Vagina (tissue), 2 donors: ENCODE measurements at regions not wholly inside any gene's neighbourhood (a gene's known extent, or its start where the extent isn't known, plus 50 kb on each side); places are given as distances from the start of the nearest gene placed in this dataset.
"Not testable (repeated sequence)": the region's sequence is repeated elsewhere in the genome, so short reads cannot be mapped to it uniquely, and the experiment has no call there.

Experiments used
- DNase-seq, 2 donors: peaks; one replicate each; pipeline ENCODE4 v3.0.0-alpha.2; 2017; ENCODE audit errors: extremely low spot score in 2 of 2
- H3K27ac ChIP-seq: fragments of 200-600 bp; sonication (generic); one replicate; pipeline ENCODE4 v1.5.1; 2019
- H3K27me3 ChIP-seq: fragments of 200-600 bp; sonication (generic); one replicate; pipeline ENCODE4 v1.5.1; 2019
- H3K36me3 ChIP-seq, 2 donors: fragments of 200-600 bp; sonication (generic); one replicate each; pipeline ENCODE4 v1.5.1; 2017 to 2019
- H3K4me1 ChIP-seq: fragments of 200-600 bp; sonication (generic); one replicate; pipeline ENCODE4 v1.5.1; 2019
- H3K4me3 ChIP-seq, 2 donors: fragments of 200-600 bp; sonication (generic); 1 replicate in 1 of 2; 2 replicates in 1 of 2; pipeline ENCODE4 v1.5.1; 2016 to 2019
- H3K9me3 ChIP-seq: fragments of 200-600 bp; sonication (generic); one replicate; pipeline ENCODE4 v1.5.1; 2019
- CTCF ChIP-seq, 3 experiments: fragments of 450-650 bp in 2 of 3; fragments of 200-600 bp in 1 of 3; sonication (generic) in 1 of 3; IDR thresholded peaks; one replicate each; pipeline ENCODE4 v1.5.1; 2017 to 2019; ENCODE audit warnings: antibody characterized with exemption in 3 of 3, mild to moderate bottlenecking in 2 of 3, moderate library complexity in 2 of 3
- POLR2A ChIP-seq, 2 donors: fragments of 450-650 bp; IDR thresholded peaks; one replicate each; pipeline ENCODE4 v1.6.1; 2017; ENCODE audit warnings: antibody characterized with exemption in 2 of 2, mild to moderate bottlenecking in 2 of 2, moderate library complexity in 2 of 2
- POLR2AphosphoS5 ChIP-seq, 2 donors: sonication (generic); formaldehyde crosslinking; IDR thresholded peaks; one replicate each; pipeline ENCODE4 v1.9.0; 2017; ENCODE audit warnings: antibody characterized with exemption in 2 of 2, mild to moderate bottlenecking in 2 of 2, low read depth in 1 of 2; ENCODE audit not compliant: insufficient read depth in 1 of 2
- intact Hi-C: fragments of 100-400 bp; cut with DNase I; formaldehyde crosslinking; loops from one replicate; pipeline ENCODE4 v1.15.1; 2023

GRCh38 chr1:185549906-185550305 is 184.3 kb upstream of the HMCN1 start:
- Histone ChIP-seq H3K4me3 (no peak overlapping the region), H3K36me3 (no peaks in the 10 kb centered on the region), H3K27ac (no peak overlapping the region), H3K4me1 (no peaks in the 10 kb centered on the region), H3K9me3 (no peaks in the 10 kb centered on the region), H3K27me3 (no peaks in the 10 kb centered on the region)
- intact Hi-C loops = no loop called here
- DNase-seq = no peak
- TF ChIP-seq CTCF (IDR thresholded peaks at IDR 0.05) = no peak

GRCh38 chr1:185546029-185546428 is 188.2 kb upstream of the HMCN1 start:
- H3K27ac ChIP-seq = no peak overlapping the region
- TF ChIP-seq POLR2AphosphoS5 (IDR thresholded peaks at IDR 0.05; ENCODE audit: insufficient read depth in 1 of 2, low read depth in 1 of 2) = no peak
- TF ChIP-seq POLR2A (IDR thresholded peaks at IDR 0.05) = no peak
- no peak for TF ChIP-seq CTCF (IDR thresholded peaks at IDR 0.05)

GRCh38 chr1:185541871-185542301 is 192.3 kb upstream of the HMCN1 start:
- H3K36me3 ChIP-seq = no peaks in the 10 kb centered on the region
- no peaks in the 10 kb centered on the region for H3K9me3 ChIP-seq
- H3K4me1 ChIP-seq = no peaks in the 10 kb centered on the region
- DNase-seq = no peak
- no peak overlapping the region for H3K27ac ChIP-seq
- H3K27me3 ChIP-seq = no peaks in the 10 kb centered on the region
- TF ChIP-seq POLR2AphosphoS5 (IDR thresholded peaks at IDR 0.05; ENCODE audit: insufficient read depth in 1 of 2, low read depth in 1 of 2) = no peak
- TF ChIP-seq POLR2A (IDR thresholded peaks at IDR 0.05) = no peak
- TF ChIP-seq CTCF (IDR thresholded peaks at IDR 0.05) = no peak
- intact Hi-C loops = no loop called here
- no peak overlapping the region for H3K4me3 ChIP-seq

More at GRCh38 chr1:185546029-185546428, 188.2 kb upstream of the HMCN1 start:
- no peaks in the 10 kb centered on the region for H3K36me3 ChIP-seq
- intact Hi-C loops = no loop called here
- H3K4me1 ChIP-seq = no peaks in the 10 kb centered on the region
- H3K4me3 ChIP-seq = no peak overlapping the region
- DNase-seq = no peak
- no peaks in the 10 kb centered on the region for H3K9me3 ChIP-seq
- no peaks in the 10 kb centered on the region for H3K27me3 ChIP-seq

- no peak for TF ChIP-seq POLR2AphosphoS5 (IDR thresholded peaks at IDR 0.05; ENCODE audit: insufficient read depth in 1 of 2, low read depth in 1 of 2)
- TF ChIP-seq POLR2A (IDR thresholded peaks at IDR 0.05) = no peak
- no peak for TF ChIP-seq CTCF (IDR thresholded peaks at IDR 0.05)
- no peak overlapping the region for H3K27ac ChIP-seq
- DNase-seq = no peak
- H3K4me1 ChIP-seq = no peaks in the 10 kb centered on the region
- intact Hi-C loops = no loop called here
- no peaks in the 10 kb centered on the region for H3K27me3 ChIP-seq
- no peaks in the 10 kb centered on the region for H3K9me3 ChIP-seq
- no peak overlapping the region for H3K4me3 ChIP-seq
- H3K36me3 ChIP-seq = no peaks in the 10 kb centered on the region
These were observed 193.9 kb upstream of the HMCN1 start for GRCh38 chr1:185540295-185540694.

GRCh38 chr1:185539277-185539943 is 194.8 kb upstream of the HMCN1 start:
- Histone ChIP-seq H3K36me3 (no peaks in the 10 kb centered on the region), H3K4me3 (no peak overlapping the region), H3K4me1 (no peaks in the 10 kb centered on the region), H3K27ac (no peak overlapping the region), H3K9me3 (no peaks in the 10 kb centered on the region), H3K27me3 (no peaks in the 10 kb centered on the region)
- intact Hi-C loops = no loop called here
- TF ChIP-seq CTCF (IDR thresholded peaks at IDR 0.05) (no peak), POLR2A (IDR thresholded peaks at IDR 0.05) (no peak), POLR2AphosphoS5 (IDR thresholded peaks at IDR 0.05; ENCODE audit: insufficient read depth in 1 of 2, low read depth in 1 of 2) (no peak)
- DNase-seq = no peak

- H3K9me3 ChIP-seq, H3K4me3 ChIP-seq, H3K27ac ChIP-seq, H3K27me3 ChIP-seq, H3K36me3 ChIP-seq, H3K4me1 ChIP-seq, DNase-seq, intact Hi-C loops: not testable (repeated sequence)
These were observed 195.8 kb upstream of the HMCN1 start for GRCh38 chr1:185538309-185538898.
